ENCODE measurements at regions not wholly inside any gene's neighbourhood (a gene's known extent, or its start where the extent isn't known, plus 50 kb on each side); places are given as distances from the start of the nearest gene placed in this dataset.

GRCh38 chr1:91172541-91172940 lies 150.7 kb upstream of the ZNF644 start:
- Histone ChIP-seq H3K27ac (no peak overlapping the region), H3K36me3 (no peaks in the 10 kb centered on the region), H3K4me1 (peaks cover 0 to 14% (median 0%) of the 10 kb centered on the region in 4 donors), H3K4me3 (no peak overlapping the region), H3K27me3 (no peaks in the 10 kb centered on the region), H3K9me3 (no peaks in the 10 kb centered on the region)
- WGBS, 2 donors: 33 to 38% methylated on average over 2 of the region's 2 CpGs
- TF ChIP-seq EP300 (IDR thresholded peaks at IDR 0.05) (no peak), CTCF (IDR thresholded peaks at IDR 0.05) (no peak), POLR2A (IDR thresholded peaks at IDR 0.05) (no peak)
- no peak for DNase-seq (ENCODE audit: low spot score in 2 of 2)

GRCh38 chr1:91171898-91172297 lies 150.1 kb upstream of the ZNF644 start:
- TF ChIP-seq CTCF (IDR thresholded peaks at IDR 0.05) (no peak), EP300 (IDR thresholded peaks at IDR 0.05) (no peak), POLR2A (IDR thresholded peaks at IDR 0.05) (no peak)
- 35 to 38% methylated on average over 7 of the region's 7 CpGs for WGBS, 2 donors

DNA sequence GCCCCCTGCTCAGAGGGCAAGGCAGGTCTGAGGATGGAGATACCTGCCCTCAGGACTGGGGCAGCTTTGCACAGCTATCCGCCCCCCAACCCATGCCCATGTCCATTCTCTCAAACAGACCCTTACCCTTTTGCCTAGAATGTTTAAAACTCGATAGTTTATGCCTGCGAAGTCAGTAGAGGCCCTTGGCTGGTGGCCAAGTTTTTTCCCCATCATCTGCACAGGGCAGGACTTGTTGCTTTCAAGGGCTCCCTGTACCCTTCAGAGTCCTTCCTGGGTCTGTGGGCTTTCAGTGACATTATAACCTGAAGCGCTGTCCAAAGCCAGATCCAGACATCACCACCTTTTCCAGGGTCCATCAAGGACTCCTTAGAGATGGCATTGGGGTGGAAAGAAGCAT lies 148.7 kb upstream of the ZNF644 start:
- Histone ChIP-seq H3K27me3 (no peaks in the 10 kb centered on the region), H3K27ac (no peak overlapping the region), H3K36me3 (no peaks in the 10 kb centered on the region), H3K4me1 (peaks cover 0 to 14% (median 0%) of the 10 kb centered on the region in 4 donors), H3K9me3 (no peaks in the 10 kb centered on the region), H3K4me3 (no peak overlapping the region)
- no peak for DNase-seq (ENCODE audit: low spot score in 2 of 2)
- WGBS, 2 donors: 69 to 81% methylated on average over 4 of the region's 4 CpGs
- TF ChIP-seq EP300 (IDR thresholded peaks at IDR 0.05): no peak
- no peak for TF ChIP-seq POLR2A (IDR thresholded peaks at IDR 0.05)
- TF ChIP-seq CTCF (IDR thresholded peaks at IDR 0.05): no peak

More at GRCh38 chr1:91171898-91172297, 150.1 kb upstream of the ZNF644 start:
- DNase-seq (ENCODE audit: low spot score in 2 of 2): no peak
- no peaks in the 10 kb centered on the region for H3K9me3 ChIP-seq
- H3K27me3 ChIP-seq: no peaks in the 10 kb centered on the region
- no peak overlapping the region for H3K27ac ChIP-seq
- no peaks in the 10 kb centered on the region for H3K36me3 ChIP-seq
- H3K4me1 ChIP-seq: peaks cover 0 to 14% (median 0%) of the 10 kb centered on the region in 4 donors
- no peak overlapping the region for H3K4me3 ChIP-seq

DNA sequence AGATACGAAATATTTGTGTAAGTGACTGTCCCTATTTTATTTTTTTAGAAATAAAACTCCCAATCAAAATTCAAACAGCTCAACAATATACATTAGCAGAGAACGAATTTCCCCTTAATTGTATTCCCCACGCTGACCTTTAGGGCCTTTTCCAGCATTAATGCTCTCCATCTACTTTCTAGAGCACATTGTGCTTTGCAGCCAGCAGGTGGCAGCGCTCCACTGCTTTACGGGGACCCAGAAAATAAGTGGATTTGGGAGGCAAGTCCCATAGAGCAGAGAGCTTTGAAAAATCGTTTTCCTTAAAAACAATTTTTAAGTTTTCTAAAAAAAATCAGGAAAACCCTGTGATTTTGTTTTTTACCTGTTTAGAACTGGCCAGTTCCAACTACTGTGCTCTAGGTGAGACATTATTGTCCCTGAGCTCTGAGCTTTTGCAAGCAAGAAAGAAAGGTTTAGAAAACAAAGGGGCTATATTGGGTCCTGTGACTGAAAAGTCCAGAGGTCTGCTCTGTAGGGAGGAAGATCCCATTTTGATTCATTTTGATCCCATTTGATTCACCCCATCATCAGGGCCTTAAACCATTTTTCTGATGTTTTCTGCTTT lies 144.4 kb upstream of the ZNF644 start:
- peak in 1 of 2 donors; percentile 45 for DNase-seq (ENCODE audit: low spot score in 2 of 2)
- Histone ChIP-seq H3K9me3 (no peaks in the 10 kb centered on the region), H3K4me3 (no peak overlapping the region), H3K27ac (no peak overlapping the region), H3K27me3 (no peaks in the 10 kb centered on the region), H3K4me1 (no peaks in the 10 kb centered on the region), H3K36me3 (no peaks in the 10 kb centered on the region)
- no peak for TF ChIP-seq EP300 (IDR thresholded peaks at IDR 0.05)
- peak; percentile 58 to 84 (median 65) for TF ChIP-seq CTCF (IDR thresholded peaks at IDR 0.05)
- TF ChIP-seq POLR2A (IDR thresholded peaks at IDR 0.05): no peak
- 14% methylated on average over 6 of the region's 6 CpGs for WGBS, 2 donors

GRCh38 chr1:91165033-91165654 lies 143.3 kb upstream of the ZNF644 start:
- Histone ChIP-seq H3K9me3 (no peaks in the 10 kb centered on the region), H3K36me3 (no peaks in the 10 kb centered on the region), H3K4me3 (no peak overlapping the region), H3K27ac (no peak overlapping the region), H3K4me1 (no peaks in the 10 kb centered on the region), H3K27me3 (no peaks in the 10 kb centered on the region)
- 40 to 42% methylated on average over 14 of the region's 14 CpGs for WGBS, 2 donors
- no peak for TF ChIP-seq EP300 (IDR thresholded peaks at IDR 0.05)
- TF ChIP-seq CTCF (IDR thresholded peaks at IDR 0.05): peak; percentile 85 to 93 (median 91)
- DNase-seq (ENCODE audit: low spot score in 2 of 2): peak; percentile 56 to 64
